ENCODE measurements at regions not wholly inside any gene's neighbourhood (a gene's known extent, or its start where the extent isn't known, plus 50 kb on each side); places are given as distances from the start of the nearest gene placed in this dataset.

DNA sequence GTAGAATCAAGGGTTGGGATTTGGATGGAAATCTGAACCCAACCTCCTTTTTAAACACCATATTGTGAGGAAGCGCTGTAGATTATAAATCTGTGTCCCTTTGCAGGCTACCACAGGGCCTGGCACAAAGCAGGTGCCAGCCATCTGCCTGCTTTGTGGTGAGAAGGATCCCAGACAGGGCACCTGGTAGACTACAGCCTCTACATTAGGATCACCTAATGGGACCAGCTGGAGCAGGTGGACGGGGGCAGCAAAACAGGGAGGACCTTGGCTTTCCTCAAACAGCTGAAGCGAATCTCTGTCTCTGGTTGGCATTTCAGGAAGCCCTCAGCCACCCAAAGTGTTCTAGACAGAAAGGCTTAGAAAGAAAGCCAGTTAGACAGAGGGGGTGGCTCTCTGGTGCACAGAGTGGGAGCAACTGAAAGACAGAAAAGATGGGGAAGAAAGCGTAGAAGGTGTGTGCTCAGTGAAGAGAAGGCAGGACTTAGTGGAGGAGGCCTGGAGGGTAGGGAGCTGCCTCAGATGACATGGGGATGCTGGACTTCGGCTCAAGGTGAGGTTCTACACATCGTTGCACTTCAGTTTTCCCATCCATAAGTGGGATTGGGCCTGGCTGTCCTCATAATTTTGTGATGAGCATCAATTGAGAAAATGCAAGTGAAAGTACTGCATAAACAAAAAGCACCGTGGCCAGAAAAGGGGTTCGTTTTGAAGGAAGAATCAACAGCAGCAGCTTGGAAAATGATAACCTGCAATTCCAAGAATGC lies 350.8 kb downstream of the CYRIA start:
- Histone ChIP-seq H3K27me3 (replicated peaks in 1 of 4; ENCODE audit: control insufficient read depth in 3 of 4, extremely low read depth in 1 of 4, insufficient read depth in 3 of 4, low read length in 3 of 4) (no peaks in the 10 kb centered on the region), H2BK12ac (ENCODE audit: low read depth, low read length) (no peak overlapping the region), H3K9me3 (ENCODE audit: insufficient read depth in 2 of 2, low read depth in 1 of 2, low read length in 1 of 2) (no peaks in the 10 kb centered on the region), H3K14ac (ENCODE audit: insufficient read length) (no peak overlapping the region), H2BK120ac (replicated peaks; ENCODE audit: low read depth, low read length) (no peak overlapping the region), H3K18ac (ENCODE audit: extremely low read depth, low read length) (no peak overlapping the region), H3K4ac (replicated peaks; ENCODE audit: insufficient read length, low read depth, low read length) (no peak overlapping the region), H3K23ac (ENCODE audit: insufficient read length) (no peak overlapping the region), H3K4me3 (ENCODE audit: extremely low read depth in 1 of 4, insufficient read depth in 2 of 4, low read depth in 3 of 4, low read length in 4 of 4) (no peak overlapping the region), H3K9ac (replicated peaks in 1 of 4; ENCODE audit: extremely low read depth in 1 of 4, low read depth in 3 of 4, low read length in 3 of 4) (no peak overlapping the region), H3K79me1 (ENCODE audit: low read depth, low read length) (no peaks in the 10 kb centered on the region), H4K8ac (ENCODE audit: extremely low read depth, insufficient read depth, low read length) (no peak overlapping the region), H3K4me2 (ENCODE audit: insufficient read depth in 1 of 2, low read depth in 2 of 2, low read length in 2 of 2) (no peak overlapping the region), H2BK5ac (ENCODE audit: low read depth, low read length) (no peak overlapping the region), H2AK5ac (ENCODE audit: low read depth, low read length) (no peak overlapping the region), H2BK15ac (ENCODE audit: low read length) (no peak overlapping the region; the same call in 1 of the 2 replicates), H4K20me1 (replicated peaks in 1 of 2; ENCODE audit: control insufficient read depth in 1 of 2, insufficient read depth in 2 of 2, low read length in 2 of 2) (no peaks in the 10 kb centered on the region), H3K23me2 (ENCODE audit: low read depth, low read length) (no peaks in the 10 kb centered on the region), H4K5ac (ENCODE audit: insufficient read length, low read depth, low read length) (no peak overlapping the region), H2BK20ac (ENCODE audit: low read length) (no peak overlapping the region), H3K4me1 (replicated peaks in 1 of 4; ENCODE audit: control insufficient read depth in 3 of 4, insufficient read depth in 4 of 4, low read length in 3 of 4) (peaks cover 0 to 4% (median 2%) of the 10 kb centered on the region in 4 experiments; a peak in 3 of 7 replicates), H3K56ac (replicated peaks; ENCODE audit: insufficient read length, low read depth, low read length) (no peak overlapping the region), H3K27ac (ENCODE audit: low read depth, low read length) (no peak overlapping the region), H2AFZ (ENCODE audit: low read length) (no peak overlapping the region), H3K36me3 (ENCODE audit: control insufficient read depth in 2 of 4, insufficient read depth in 4 of 4, low read length in 3 of 4) (no peaks in the 10 kb centered on the region), H3K79me2 (ENCODE audit: control insufficient read depth in 1 of 2, insufficient read depth in 2 of 2, low read length in 2 of 2) (no peaks in the 10 kb centered on the region), H4K91ac (replicated peaks; ENCODE audit: insufficient read length, low read length) (no peak overlapping the region)
- FAIRE-seq (no peak), DNase-seq (ENCODE audit: low read depth in 1 of 2, low spot score in 2 of 2) (no peak)
- 88% methylated on average over 8 of the region's 8 CpGs; no CpG with 5 or more reads in 1 of the 2 experiments for WGBS, 2 experiments (ENCODE audit: extremely low coverage in 1 of 2, insufficient coverage in 1 of 2, insufficient read length in 1 of 2, insufficient replicate concordance in 2 of 2, low coverage in 1 of 2, low lambda C conversion rate in 2 of 2, missing lambda C conversion rate in 1 of 2)
- POLR2A ChIA-PET (ENCODE audit: partially characterized antibody): interaction anchor here (0.9 kb wide), 1 partner anchor 15 kb away, joined by 3 read pairs; no protein-coding TSS in a partner anchor
- TF ChIP-seq TEAD4 (IDR thresholded peaks at IDR 0.05; ENCODE audit: low read depth, low read length) (no peak), EZH2 (IDR thresholded peaks at IDR 0.05; ENCODE audit: low read depth, low read length, severe bottlenecking) (no peak), SIRT6 (IDR thresholded peaks at IDR 0.05; ENCODE audit: low read length) (no peak), RAD21 (IDR thresholded peaks at IDR 0.05 in 1 of 2, conservative IDR thresholded peaks at IDR 0.05 in 1 of 2; ENCODE audit: low read depth in 2 of 2, low read length in 2 of 2) (no peak), RBBP5 (IDR thresholded peaks at IDR 0.05; ENCODE audit: borderline replicate concordance, low read depth, low read length) (no peak), NRF1 (IDR thresholded peaks at IDR 0.05; ENCODE audit: low read depth, low read length) (no peak), RXRA (IDR thresholded peaks at IDR 0.05; ENCODE audit: insufficient read depth, low read depth, low read length) (no peak), ASH2L (IDR thresholded peaks at IDR 0.05; ENCODE audit: low read length) (no peak), SP1 (IDR thresholded peaks at IDR 0.05; ENCODE audit: low read depth, low read length) (no peak)
- TF ChIP-seq, protein P1, sequence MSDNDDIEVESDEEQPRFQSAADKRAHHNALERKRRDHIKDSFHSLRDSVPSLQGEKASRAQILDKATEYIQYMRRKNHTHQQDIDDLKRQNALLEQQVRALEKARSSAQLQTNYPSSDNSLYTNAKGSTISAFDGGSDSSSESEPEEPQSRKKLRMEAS (IDR thresholded peaks at IDR 0.05): no peak
- CTCF ChIA-PET (ENCODE audit: partially characterized antibody): interaction anchor here (0.8 to 1.6 kb wide), 3 partner anchors 8 to 678 kb away, joined by 3 to 6 read pairs (median 3); no protein-coding TSS in a partner anchor

Measured in H1 (cell line).